ENCODE measurements at regions not wholly inside any gene's neighbourhood (a gene's known extent, or its start where the extent isn't known, plus 50 kb on each side); places are given as distances from the start of the nearest gene placed in this dataset.

- in situ Hi-C loops (cut with MboI; ENCODE audit: low sequenced_read_pairs), result no loop called here
Measured at GRCh38 chr18:40531051-40531450, 1424.0 kb upstream of the PIK3C3 start.

- in situ Hi-C loops (cut with MboI; ENCODE audit: low sequenced_read_pairs), result no loop called here
Measured at GRCh38 chr18:40529478-40529877, 1425.6 kb upstream of the PIK3C3 start.

- in situ Hi-C loops (cut with MboI; ENCODE audit: low sequenced_read_pairs), result no loop called here
Measured at GRCh38 chr18:40524881-40525280, 1430.2 kb upstream of the PIK3C3 start.

GRCh38 chr18:40523287-40523686, 1431.7 kb upstream of the PIK3C3 start:
- in situ Hi-C loops (cut with MboI; ENCODE audit: low sequenced_read_pairs), result no loop called here

DNA sequence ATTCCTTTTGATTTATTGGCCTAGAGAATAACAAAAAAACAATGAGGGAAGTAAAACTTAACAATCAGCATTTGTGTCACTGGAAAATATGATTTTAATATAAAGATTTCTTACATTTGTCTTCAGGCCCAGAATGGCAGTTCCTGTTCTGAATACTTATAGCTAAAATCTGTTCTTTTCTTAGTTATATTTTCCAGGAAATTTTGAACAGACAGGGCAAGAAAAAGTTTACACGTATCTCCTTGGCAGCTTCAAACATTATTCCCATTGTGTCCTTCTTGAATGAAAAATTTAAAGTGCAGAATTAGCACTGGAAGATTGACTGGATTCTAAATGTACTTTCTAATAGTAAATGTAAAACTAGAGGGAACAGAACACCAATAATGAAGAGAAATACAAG, 1454.0 kb upstream of the PIK3C3 start:
- in situ Hi-C loops (cut with MboI; ENCODE audit: low sequenced_read_pairs), result no loop called here

- in situ Hi-C loops (cut with MboI; ENCODE audit: low sequenced_read_pairs), result no loop called here
Measured at GRCh38 chr18:40494603-40495002, 1460.4 kb upstream of the PIK3C3 start.

GRCh38 chr18:40493316-40493715, 1461.7 kb upstream of the PIK3C3 start:
- in situ Hi-C loops (cut with MboI; ENCODE audit: low sequenced_read_pairs), result no loop called here

- in situ Hi-C loops (cut with MboI; ENCODE audit: low sequenced_read_pairs), result no loop called here
Measured at GRCh38 chr18:40489301-40489700, 1465.7 kb upstream of the PIK3C3 start.

DNA sequence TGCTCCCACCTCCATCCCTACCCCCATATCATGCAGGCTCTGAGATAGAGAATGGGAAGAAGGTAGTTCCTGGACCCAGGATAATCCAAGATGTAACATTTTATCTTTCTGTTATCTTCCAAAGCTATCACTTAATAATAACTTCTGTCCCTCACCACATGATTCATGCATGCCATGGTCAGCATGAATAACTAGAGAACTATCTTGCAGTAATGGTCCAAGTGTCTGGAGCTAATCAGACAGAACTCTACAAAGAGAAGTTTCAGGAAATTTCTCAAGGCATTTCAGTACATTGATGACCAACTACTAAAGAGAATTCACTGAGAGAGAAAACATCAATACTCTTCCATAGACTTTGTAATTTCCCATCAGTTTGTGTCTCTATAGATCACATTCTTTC, 1469.7 kb upstream of the PIK3C3 start:
- in situ Hi-C loops (cut with MboI; ENCODE audit: low sequenced_read_pairs), result no loop called here

DNA sequence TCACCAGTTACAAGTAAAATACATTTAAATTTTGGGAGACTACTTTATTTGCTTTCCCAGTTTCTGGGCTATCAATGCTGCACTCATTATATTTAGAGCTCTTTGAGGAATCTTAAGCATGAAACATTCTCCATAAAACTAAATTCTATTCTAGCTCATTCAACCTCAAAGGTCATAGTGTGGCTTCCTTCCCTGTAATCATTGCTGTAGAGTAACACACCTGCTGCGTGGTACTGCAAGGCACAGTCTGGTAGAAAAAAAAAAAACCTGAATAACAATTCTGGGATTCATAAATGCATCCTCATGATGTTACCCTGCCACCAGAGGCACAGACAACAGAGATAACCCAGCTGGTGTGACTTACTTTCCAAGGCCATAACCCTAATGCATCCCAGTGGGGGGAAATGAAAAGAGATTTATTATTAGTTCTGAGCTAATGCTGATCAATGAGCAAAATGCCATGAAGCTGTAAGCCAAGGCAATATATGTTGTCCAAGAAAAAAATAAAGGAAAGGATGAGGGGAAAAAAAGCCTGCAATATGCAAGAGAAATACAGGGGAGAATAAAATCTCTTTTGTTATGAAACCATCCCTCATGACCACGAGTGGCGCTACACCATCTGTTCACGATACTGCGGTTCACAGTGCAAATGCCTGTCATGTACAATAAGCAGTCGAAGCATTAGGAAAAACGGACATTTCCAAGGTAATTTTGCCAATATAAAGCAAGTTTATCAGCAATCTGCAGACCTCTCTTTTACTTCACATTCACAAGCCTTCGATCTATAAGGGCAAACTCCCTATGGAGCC, 1481.6 kb upstream of the PIK3C3 start:
- in situ Hi-C loops (cut with MboI; ENCODE audit: low sequenced_read_pairs), result no loop called here

- in situ Hi-C loops (cut with MboI; ENCODE audit: low sequenced_read_pairs), result no loop called here
Measured at GRCh38 chr18:40470723-40471122, 1484.3 kb upstream of the PIK3C3 start.

DNA sequence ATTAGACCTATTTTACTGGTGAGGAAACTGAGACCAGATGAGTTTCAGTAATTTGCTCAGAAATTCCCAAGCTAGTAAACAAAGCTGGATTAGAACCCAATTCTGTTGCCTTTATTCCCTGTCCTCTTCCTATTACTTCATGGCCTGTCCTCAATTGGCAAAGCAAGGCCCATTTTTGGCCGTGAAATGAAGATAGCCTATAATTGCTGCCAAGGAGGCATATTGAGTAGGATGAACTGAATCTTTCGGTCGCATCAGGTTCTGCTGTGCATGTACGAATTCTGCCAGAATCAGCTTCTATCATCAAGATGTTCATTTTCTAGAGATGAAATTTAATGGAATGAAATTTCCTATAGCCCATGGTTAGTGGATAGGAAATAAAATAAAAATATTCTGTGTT, 1485.2 kb upstream of the PIK3C3 start:
- in situ Hi-C loops (cut with MboI; ENCODE audit: low sequenced_read_pairs), result no loop called here

GRCh38 chr18:40469316-40469715, 1485.7 kb upstream of the PIK3C3 start:
- in situ Hi-C loops (cut with MboI; ENCODE audit: low sequenced_read_pairs), result no loop called here

DNA sequence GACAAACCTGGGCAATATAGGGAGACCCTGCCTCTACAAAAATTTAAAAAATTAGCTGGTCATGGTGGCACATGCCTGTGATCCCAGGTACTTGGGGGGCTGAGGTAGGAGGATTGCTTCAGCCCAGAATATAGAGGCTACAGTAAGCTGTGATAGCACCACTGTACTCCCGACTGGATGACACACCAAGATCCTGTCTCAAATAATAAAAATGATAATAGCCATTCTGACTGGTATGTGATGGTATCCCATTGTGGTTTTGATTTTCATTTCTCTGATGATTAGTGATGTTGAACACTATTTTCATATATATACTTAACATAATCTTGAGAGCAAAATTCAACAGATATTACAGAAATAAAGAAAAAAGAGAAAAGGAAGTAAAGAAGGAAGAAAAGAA, 1491.0 kb upstream of the PIK3C3 start:
- in situ Hi-C loops (cut with MboI; ENCODE audit: low sequenced_read_pairs), result no loop called here

DNA sequence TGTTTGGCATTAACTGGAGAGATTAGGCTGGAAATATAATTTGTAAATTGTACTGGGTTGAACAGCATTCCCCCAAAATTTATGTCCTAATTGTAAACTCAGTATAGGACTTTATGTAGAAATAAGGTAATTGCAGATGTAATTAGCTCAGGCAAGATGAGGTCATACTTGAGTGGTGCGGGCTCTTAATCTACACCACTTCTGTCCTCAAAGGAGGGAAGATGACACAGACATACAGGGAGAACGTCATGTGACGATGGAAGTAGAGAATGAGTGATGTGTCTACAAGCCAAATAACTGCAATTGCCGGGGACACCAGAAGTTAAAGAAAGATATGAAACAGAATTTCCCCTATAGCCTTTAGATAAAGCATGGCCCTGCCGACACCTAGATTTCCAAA, 1501.1 kb upstream of the PIK3C3 start:
- in situ Hi-C loops (cut with MboI; ENCODE audit: low sequenced_read_pairs), result no loop called here

GRCh38 chr18:40452599-40452998, 1502.4 kb upstream of the PIK3C3 start:
- in situ Hi-C loops (cut with MboI; ENCODE audit: low sequenced_read_pairs), result no loop called here

- in situ Hi-C loops (cut with MboI; ENCODE audit: low sequenced_read_pairs), result no loop called here
Measured at GRCh38 chr18:40450751-40451150, 1504.3 kb upstream of the PIK3C3 start.

DNA sequence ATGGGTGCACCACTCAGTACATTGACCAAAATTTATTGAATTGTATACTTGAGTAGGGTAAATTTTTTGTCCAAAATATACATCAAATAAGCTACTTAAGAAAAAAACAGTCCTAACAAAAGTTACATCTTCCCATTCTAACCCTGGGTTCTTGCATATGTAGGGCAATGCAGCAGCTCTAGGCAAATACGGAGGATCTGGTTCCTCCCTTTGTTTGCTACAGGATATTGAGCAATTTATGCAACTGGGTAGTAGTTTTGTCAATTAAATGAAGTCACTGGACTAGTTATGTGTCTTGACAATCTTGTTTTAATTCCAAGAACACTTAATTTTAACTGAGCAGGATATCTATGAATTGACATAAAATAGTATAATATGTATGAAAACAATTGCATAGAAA, 1507.2 kb upstream of the PIK3C3 start:
- in situ Hi-C loops (cut with MboI; ENCODE audit: low sequenced_read_pairs), result no loop called here

GRCh38 chr18:40440088-40440487, 1514.9 kb upstream of the PIK3C3 start:
- in situ Hi-C loops (cut with MboI; ENCODE audit: low sequenced_read_pairs), result no loop called here

- in situ Hi-C loops (cut with MboI; ENCODE audit: low sequenced_read_pairs), result no loop called here
Measured at GRCh38 chr18:40437517-40437916, 1517.5 kb upstream of the PIK3C3 start.

DNA sequence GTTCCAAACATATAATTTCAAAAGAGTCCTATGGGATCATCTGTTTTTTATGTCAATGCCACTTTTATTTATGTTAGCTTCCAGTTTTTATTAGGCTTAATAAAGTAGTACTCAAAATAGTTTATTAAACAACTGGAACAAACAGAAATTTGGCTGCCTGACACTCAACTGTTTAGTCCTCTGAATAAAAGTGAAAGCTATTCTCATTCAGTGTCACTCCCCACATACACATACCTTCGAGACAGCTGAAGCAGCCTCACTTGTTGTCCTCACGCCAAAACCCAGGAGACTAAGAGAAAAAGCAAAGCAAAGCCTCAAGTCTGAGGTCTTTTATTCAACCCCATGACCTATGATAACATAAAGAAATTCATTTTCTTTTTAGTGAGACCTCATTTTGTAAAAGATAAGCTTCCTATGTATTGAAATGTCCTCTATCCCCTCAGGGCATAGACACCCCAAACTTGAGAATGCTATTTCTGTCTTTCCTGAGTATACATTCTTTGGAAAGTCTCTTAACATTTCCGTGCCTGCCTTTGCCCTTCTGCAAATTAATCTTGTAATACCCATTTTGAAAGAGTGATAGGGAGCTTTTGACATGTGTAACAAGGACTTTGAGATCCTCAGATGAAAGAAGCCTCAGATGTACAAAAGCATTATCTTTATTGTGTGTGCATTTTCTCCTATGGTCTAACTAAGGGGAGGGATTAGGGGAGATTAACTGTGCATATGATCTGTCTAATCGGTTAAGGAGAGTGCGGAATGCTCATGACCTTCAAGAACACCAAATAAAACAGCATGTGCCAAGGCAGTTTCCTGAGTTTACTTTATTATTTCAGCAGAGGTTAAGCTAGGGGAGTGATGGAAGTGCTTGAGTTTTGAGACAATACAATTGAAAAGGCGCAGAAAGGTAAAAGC, 1523.7 kb upstream of the PIK3C3 start:
- in situ Hi-C loops (cut with MboI; ENCODE audit: low sequenced_read_pairs), result no loop called here

GRCh38 chr18:40423291-40423690, 1531.7 kb upstream of the PIK3C3 start:
- in situ Hi-C loops (cut with MboI; ENCODE audit: low sequenced_read_pairs), result no loop called here

All from HL-60/S4 treated with retinoic acid at 250 ng/mL for 4 days and 3 days (cell line).